HepG2 (cell line): ENCODE measurements at regions not wholly inside any gene's neighbourhood (a gene's known extent, or its start where the extent isn't known, plus 50 kb on each side); places are given as distances from the start of the nearest gene placed in this dataset.

Source experiments
- ATAC-seq: fragments of 200-7000 bp; cut with Tn5 transposase; 3 replicates; pipeline ENCODE4 v1.9.1; 2020; ENCODE audit warnings: mild to moderate bottlenecking, moderate library complexity
- BruUV-seq: library from RNA; stranded (reverse); fragments of 400-500 nt; replicated peaks from 2 replicates; lab custom pipeline; 2021; lab: Mats Ljungman, UMichigan
- CTCF ChIA-PET: fragments of 300-600 bp; formaldehyde crosslinking; extraction: SDS; loops from one replicate; lab custom pipeline; 2021; ENCODE audit warnings: low total read pairs, inconsistent platforms, low intra/inter-chr PET ratio; lab: Yijun Ruan, JAX
- POLR2A ChIA-PET: fragments of 350-600 bp; sonication (Branson Sonifier 250); formaldehyde crosslinking; loops from one replicate; lab custom pipeline; 2020; ENCODE audit warnings: antibody characterized with exemption, inconsistent platforms; lab: Yijun Ruan, JAX
- DNase-seq: peaks from one replicate; pipeline ENCODE4 v3.0.0-alpha.2; 2015; ENCODE audit warnings: low spot score
- FAIRE-seq: peaks from 3 replicates; lab custom pipeline; 2011; peaks lifted over from hg19 to GRCh38; lab: Jason Lieb, UNC
- H2AFZ ChIP-seq: one replicate; pipeline ENCODE4 v1.6.1; 2011; ENCODE audit warnings: low read length, inconsistent platforms
- H3K27ac ChIP-seq: fragments of 300-600 bp; 3 replicates; pipeline ENCODE4 v1.8.0; 2011; ENCODE audit warnings: mixed run types, mild to moderate bottlenecking, mixed read lengths, low read length, inconsistent platforms; ENCODE audit not compliant: insufficient read depth; ENCODE audit errors: extremely low read length
- H3K27me3 ChIP-seq, 2 experiments: fragments of 200-600 bp in 1 of 2; 2 replicates in 1 of 2; 3 replicates in 1 of 2; pipeline versions ENCODE4 v1.6.0 to v1.8.0; 2011; ENCODE audit warnings: low read length in 2 of 2, mild to moderate bottlenecking in 2 of 2, moderate library complexity in 2 of 2, inconsistent platforms in 1 of 2; ENCODE audit not compliant: insufficient read depth in 2 of 2, control insufficient read depth in 1 of 2
- H3K36me3 ChIP-seq, 2 experiments: fragments of 200-600 bp in 1 of 2; replicated peaks in 1 of 2; 2 replicates in 1 of 2; 3 replicates in 1 of 2; pipeline versions ENCODE4 v1.5.1 to v1.8.0; 2011; ENCODE audit warnings: low read length in 2 of 2, inconsistent platforms in 1 of 2; ENCODE audit not compliant: insufficient read depth in 2 of 2, control insufficient read depth in 1 of 2
- H3K4me1 ChIP-seq: 2 replicates; pipeline ENCODE4 v1.5.1; 2012; ENCODE audit warnings: low read length, inconsistent platforms; ENCODE audit not compliant: insufficient read depth
- H3K4me2 ChIP-seq: 2 replicates; pipeline ENCODE4 v1.6.0; 2011; ENCODE audit warnings: low read depth, low read length, inconsistent platforms
- H3K4me3 ChIP-seq, 3 experiments: fragments of 200-600 bp in 1 of 3; sonication (generic), shearing (Covaris generic) in 1 of 3; replicated peaks in 1 of 3; 2 replicates each; pipeline ENCODE4 v1.5.1; 2011 to 2016; ENCODE audit warnings: low read length in 3 of 3, inconsistent platforms in 2 of 3, low read depth in 2 of 3, mild to moderate bottlenecking in 2 of 3, control low read depth in 1 of 3, mixed read lengths in 1 of 3; ENCODE audit not compliant: insufficient read depth in 1 of 3
- H3K79me2 ChIP-seq: one replicate; pipeline ENCODE4 v1.6.1; 2011; ENCODE audit warnings: low read length, inconsistent platforms; ENCODE audit not compliant: insufficient read depth
- H3K9ac ChIP-seq: 2 replicates; pipeline ENCODE4 v1.6.0; 2011; ENCODE audit warnings: mild to moderate bottlenecking, low read depth, low read length, inconsistent platforms; ENCODE audit not compliant: insufficient read depth
- H3K9me3 ChIP-seq: 2 replicates; pipeline ENCODE4 v1.5.1; 2012; ENCODE audit warnings: mild to moderate bottlenecking, low read length
- H4K20me1 ChIP-seq: 2 replicates; pipeline ENCODE4 v1.6.0; 2011; ENCODE audit warnings: inconsistent platforms, mild to moderate bottlenecking, low read length, moderate library complexity; ENCODE audit not compliant: insufficient read depth
- ARID2 ChIP-seq: sonication (generic); formaldehyde crosslinking; IDR thresholded peaks from 2 replicates; pipeline ENCODE4 v1.8.1; 2022; ENCODE audit warnings: mild to moderate bottlenecking, missing genetic modification reagents, borderline replicate concordance
- BORCS8-MEF2B ChIP-seq: sonication (generic); formaldehyde crosslinking; IDR thresholded peaks from 2 replicates; pipeline ENCODE4 v1.8.0; 2022; ENCODE audit warnings: mild to moderate bottlenecking, missing genetic modification reagents
- CBFB ChIP-seq: sonication (generic); formaldehyde crosslinking; IDR thresholded peaks from 2 replicates; pipeline ENCODE4 v1.4.0; 2020; ENCODE audit warnings: missing genetic modification reagents
- CCAR2 ChIP-seq: fragments of 200-400 bp; formaldehyde crosslinking; optimal IDR thresholded peaks from 2 replicates; pipeline ENCODE3; 2018; ENCODE audit warnings: low read depth, mild to moderate bottlenecking, low read length, moderate library complexity
- RBAK ChIP-seq: sonication (generic); formaldehyde crosslinking; IDR thresholded peaks from 2 replicates; pipeline ENCODE4 v1.5.1; 2020; ENCODE audit warnings: mild to moderate bottlenecking, missing genetic modification reagents
- SP5 ChIP-seq: IDR thresholded peaks from 2 replicates; pipeline ENCODE4 v1.6.1; 2016; ENCODE audit warnings: low read depth, borderline replicate concordance
- ZNF274 ChIP-seq: sonication (generic); formaldehyde crosslinking; IDR thresholded peaks from 2 replicates; pipeline ENCODE4 v1.5.1; 2020; ENCODE audit warnings: mild to moderate bottlenecking, missing genetic modification reagents
- ZNF343 ChIP-seq: sonication (generic); formaldehyde crosslinking; IDR thresholded peaks from 2 replicates; pipeline ENCODE4 v1.4.0; 2020; ENCODE audit warnings: mild to moderate bottlenecking, missing genetic modification reagents
- ZNF619 ChIP-seq: sonication (generic); formaldehyde crosslinking; IDR thresholded peaks from 2 replicates; pipeline ENCODE4 v1.4.0; 2020; ENCODE audit warnings: mild to moderate bottlenecking, missing genetic modification reagents
- WGBS: methylation state at CpG from one replicate; pipeline ENCODE4 v1.1.6; 2017; ENCODE audit warnings: low lambda C conversion rate; 5-methylcytosine and 5-hydroxymethylcytosine counted together
- in situ Hi-C: cut with HindIII; loops from 2 replicates; pipeline ENCODE4 v1.10.0; 2017; ENCODE audit warnings: low pct_unique_long_range_greater_than_20kb; ENCODE audit not compliant: extremely low pct_ligation_motif_present
- intact Hi-C: fragments of 100-400 bp; cut with micrococcal nuclease; formaldehyde crosslinking; loops from one replicate; pipeline ENCODE4 v1.10.0; 2022; ENCODE audit not compliant: unreplicated experiment

GRCh38 chr18:79624356-79625170 is 55.0 kb upstream of the CTDP1 start:
- no peak overlapping the region for H3K27ac ChIP-seq
- H3K27me3 ChIP-seq, result peaks cover 8 to 70% of the 10 kb centered on the region in 2 experiments
- DNase-seq (no peak), ATAC-seq (no peak), FAIRE-seq (no peak)
- no peaks in the 10 kb centered on the region for H3K4me1 ChIP-seq
- POLR2A ChIA-PET, result no interaction called here
- no peaks in the 10 kb centered on the region for H3K36me3 ChIP-seq
- no peaks in the 10 kb centered on the region for H3K79me2 ChIP-seq
- no peak overlapping the region for H3K9ac ChIP-seq
- CTCF ChIA-PET, result no interaction called here
- intact Hi-C loops, result no loop called here
- no peaks in the 10 kb centered on the region for H3K9me3 ChIP-seq
- TF ChIP-seq CBFB, result no peak
- no peak for TF ChIP-seq CCAR2
- TF ChIP-seq SP5, result no peak
- TF ChIP-seq ARID2 (CRISPR knock-in tag), result no peak
- TF ChIP-seq RBAK (CRISPR knock-in tag), result no peak
- no peak for TF ChIP-seq ZNF274 (CRISPR knock-in tag)
- TF ChIP-seq ZNF619 (CRISPR knock-in tag), result no peak
- no peak for TF ChIP-seq ZNF343
- no peak for TF ChIP-seq BORCS8-MEF2B (CRISPR knock-in tag)
- in situ Hi-C loops, result no loop called here
- BruUV-seq, result no TSS peak
- H3K4me2 ChIP-seq, result no peak overlapping the region
- no peaks in the 10 kb centered on the region for H4K20me1 ChIP-seq
- H3K4me3 ChIP-seq, result no peak overlapping the region
- no peak overlapping the region for H2AFZ ChIP-seq
- 63% methylated on average over 8 of the region's 8 CpGs for WGBS
